ENCODE measurements at regions not wholly inside any gene's neighbourhood (a gene's known extent, or its start where the extent isn't known, plus 50 kb on each side); places are given as distances from the start of the nearest gene placed in this dataset.

- TF ChIP-seq CTCF (IDR thresholded peaks at IDR 0.05) (no peak), EP300 (IDR thresholded peaks at IDR 0.05) (no peak), POLR2A (IDR thresholded peaks at IDR 0.05) (no peak)
Observed at GRCh38 chr1:73092383-73092782, 810.0 kb upstream of the NEGR1 start.

Data from ovary (tissue), 3 donors.